Astrocyte (in vitro differentiated cells and primary cell): ENCODE measurements at regions not wholly inside any gene's neighbourhood (a gene's known extent, or its start where the extent isn't known, plus 50 kb on each side); places are given as distances from the start of the nearest gene placed in this dataset.

ENCODE experiments used
- CTCF ChIP-seq: IDR thresholded peaks from 2 replicates; pipeline ENCODE4 v1.5.1; 2011; ENCODE audit warnings: low read depth, mild to moderate bottlenecking, inconsistent platforms, low read length, moderate library complexity; ENCODE audit not compliant: insufficient read depth
- EZH2 ChIP-seq: IDR thresholded peaks from 2 replicates; pipeline ENCODE4 v1.6.1; 2012; ENCODE audit warnings: mild to moderate bottlenecking, low read length, inconsistent platforms; ENCODE audit not compliant: insufficient read depth

DNA sequence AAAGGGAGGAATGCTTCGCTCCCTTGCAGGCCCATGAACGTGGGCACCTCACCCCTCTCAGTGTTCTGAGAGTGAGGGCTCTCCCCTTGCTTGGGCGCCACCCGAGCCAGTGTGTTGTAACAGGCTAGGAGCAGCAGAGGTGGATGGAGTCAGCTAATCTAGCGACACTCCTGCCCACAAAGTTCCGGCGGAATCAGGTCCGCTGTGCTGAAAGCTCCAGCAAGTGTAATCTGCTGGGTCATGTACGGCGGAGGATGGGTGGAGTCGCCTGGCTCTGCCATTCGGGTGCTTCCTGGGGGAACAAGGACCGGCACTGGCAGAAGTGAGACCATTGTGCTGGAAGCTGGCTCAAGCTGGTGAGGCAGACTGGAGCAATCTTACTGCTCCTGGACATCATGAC lies 1310.1 kb downstream of the EPHA7 start:
- TF ChIP-seq CTCF = no peak
- TF ChIP-seq EZH2 = no peak
